Spleen (tissue), 11 donors: ENCODE measurements at regions not wholly inside any gene's neighbourhood (a gene's known extent, or its start where the extent isn't known, plus 50 kb on each side); places are given as distances from the start of the nearest gene placed in this dataset.

ENCODE experiments used
- DNase-seq: peaks from one replicate; pipeline ENCODE4 v3.0.0-alpha.2; 2020
- H3K27ac ChIP-seq, 8 donors: fragments of 200-600 bp; sonication (generic) in 7 of 8; 1 replicate in 4 of 8; 2 replicates in 4 of 8; pipeline versions ENCODE4 v1.5.0 to v1.8.0; 2016 to 2021; ENCODE audit warnings: inconsistent platforms in 4 of 8, mild to moderate bottlenecking in 4 of 8, moderate library complexity in 1 of 8
- H3K27me3 ChIP-seq, 7 donors: fragments of 200-600 bp; sonication (generic) in 6 of 7; replicated peaks in 1 of 7; 1 replicate in 4 of 7; 2 replicates in 3 of 7; pipeline versions ENCODE4 v1.5.0 to v1.8.0; 2016 to 2021; ENCODE audit warnings: inconsistent platforms in 3 of 7, mild to moderate bottlenecking in 1 of 7
- H3K36me3 ChIP-seq, 6 donors: fragments of 200-600 bp; sonication (generic) in 5 of 6; 1 replicate in 4 of 6; 2 replicates in 2 of 6; pipeline versions ENCODE4 v1.5.0 to v1.8.0; 2016 to 2021; ENCODE audit warnings: inconsistent platforms in 2 of 6
- H3K4me1 ChIP-seq, 6 donors: fragments of 200-600 bp; sonication (generic) in 5 of 6; 1 replicate in 3 of 6; 2 replicates in 3 of 6; pipeline versions ENCODE4 v1.5.0 to v1.8.0; 2016 to 2021; ENCODE audit warnings: inconsistent platforms in 3 of 6
- H3K4me3 ChIP-seq, 8 donors: fragments of 200-600 bp; sonication (generic) in 7 of 8; 1 replicate in 4 of 8; 2 replicates in 4 of 8; pipeline versions ENCODE4 v1.5.0 to v1.8.0; 2016 to 2021; ENCODE audit warnings: inconsistent platforms in 4 of 8, mild to moderate bottlenecking in 4 of 8, moderate library complexity in 2 of 8
- H3K9me3 ChIP-seq, 8 donors: fragments of 200-600 bp; sonication (generic) in 7 of 8; 1 replicate in 4 of 8; 2 replicates in 4 of 8; pipeline versions ENCODE4 v1.5.0 to v1.8.0; 2016 to 2021; ENCODE audit warnings: inconsistent platforms in 4 of 8
- CTCF ChIP-seq, 11 experiments: fragments of 200-600 bp in 7 of 11; fragments of 450-650 bp in 4 of 11; sonication (generic) in 4 of 11; IDR thresholded peaks in 8 of 11; conservative IDR thresholded peaks in 3 of 11; 1 replicate in 7 of 11; 2 replicates in 4 of 11; pipeline versions ENCODE4 v1.4.0 to v1.8.0; 2016 to 2021; ENCODE audit warnings: antibody characterized with exemption in 11 of 11, inconsistent platforms in 4 of 11, mild to moderate bottlenecking in 1 of 11
- POLR2A ChIP-seq, 3 donors: fragments of 450-650 bp; IDR thresholded peaks; one replicate each; pipeline ENCODE4 v1.5.1; 2017; ENCODE audit warnings: antibody characterized with exemption in 3 of 3, mild to moderate bottlenecking in 1 of 3
- POLR2AphosphoS5 ChIP-seq, 3 donors: sonication (generic); formaldehyde crosslinking; IDR thresholded peaks; one replicate each; pipeline ENCODE4 v1.5.1; 2017; ENCODE audit warnings: antibody characterized with exemption in 3 of 3
- WGBS, 5 donors: extraction: QIAGEN DNeasy Blood & Tissue Kit in 3 of 5; methylation state at CpG; one replicate each; pipeline versions ENCODE4 v1.1.5 to v1.1.7; 2013 to 2018; 5-methylcytosine and 5-hydroxymethylcytosine counted together
- intact Hi-C: fragments of 100-400 bp; cut with DNase I; formaldehyde crosslinking; loops from one replicate; pipeline ENCODE4 v1.15.0; 2023; ENCODE audit warnings: low total_unique reads
- donor health status: healthy with polysubstance abuse.
- donor health status: DM: no; HTN: no; CAD: no; lungs with moderate emphysema.
- donor health status: DM: no; HTN: no; CAD: no.
- donor health status: Bipolar disorder and iron deficiency.
- donor health status: healthy.
- donor health status: DM: no; HTN: no; CAD: no.
- donor health status: DM: yes; HTN: yes; CAD: no.

- Histone ChIP-seq H3K4me1 (no peaks in the 10 kb centered on the region), H3K4me3 (no peak overlapping the region), H3K9me3 (peaks cover 5 to 40% (median 31%) of the 10 kb centered on the region in 8 donors), H3K27ac (no peak overlapping the region), H3K36me3 (no peaks in the 10 kb centered on the region), H3K27me3 (no peaks in the 10 kb centered on the region)
- TF ChIP-seq CTCF (IDR thresholded peaks at IDR 0.05 in 8 of 11, conservative IDR thresholded peaks at IDR 0.05 in 3 of 11) (no peak), POLR2AphosphoS5 (IDR thresholded peaks at IDR 0.05) (no peak), POLR2A (IDR thresholded peaks at IDR 0.05) (no peak)
- WGBS, 5 donors: 92 to 96% (median 94%) methylated on average over 3 of the region's 3 CpGs
- no peak for DNase-seq
- intact Hi-C loops: no loop called here
These were observed 359.5 kb upstream of the SPHKAP start for GRCh38 chr2:228540976-228541375.

GRCh38 chr2:228535396-228535795 lies 353.9 kb upstream of the SPHKAP start:
- H3K4me3 ChIP-seq: no peak overlapping the region
- H3K27me3 ChIP-seq: no peaks in the 10 kb centered on the region
- H3K4me1 ChIP-seq: no peaks in the 10 kb centered on the region
- no peak overlapping the region for H3K27ac ChIP-seq
- H3K9me3 ChIP-seq: peaks cover 7 to 88% (median 60%) of the 10 kb centered on the region in 8 donors
- intact Hi-C loops: no loop called here
- TF ChIP-seq POLR2A (IDR thresholded peaks at IDR 0.05) (no peak), POLR2AphosphoS5 (IDR thresholded peaks at IDR 0.05) (no peak), CTCF (IDR thresholded peaks at IDR 0.05 in 8 of 11, conservative IDR thresholded peaks at IDR 0.05 in 3 of 11) (no peak)
- no peak for DNase-seq
- no peaks in the 10 kb centered on the region for H3K36me3 ChIP-seq

- 37 to 73% (median 61%) methylated on average over 1 of the region's 1 CpG for whole genome bisulfite sequencing, 5 donors
- intact Hi-C loops: no loop called here
These were observed 351.7 kb upstream of the SPHKAP start for GRCh38 chr2:228533156-228533555.

GRCh38 chr2:228532233-228532632 lies 350.7 kb upstream of the SPHKAP start:
- Histone ChIP-seq H3K4me1 (no peaks in the 10 kb centered on the region), H3K9me3 (peaks cover 5 to 74% (median 42%) of the 10 kb centered on the region in 8 donors), H3K4me3 (no peak overlapping the region), H3K27me3 (no peaks in the 10 kb centered on the region), H3K36me3 (no peaks in the 10 kb centered on the region), H3K27ac (no peak overlapping the region)
- TF ChIP-seq POLR2A (IDR thresholded peaks at IDR 0.05): no peak
- no peak for TF ChIP-seq CTCF (IDR thresholded peaks at IDR 0.05 in 8 of 11, conservative IDR thresholded peaks at IDR 0.05 in 3 of 11)
- TF ChIP-seq POLR2AphosphoS5 (IDR thresholded peaks at IDR 0.05): no peak
- DNase-seq: no peak
- intact Hi-C loops: no loop called here
- WGBS, 5 donors: 81 to 97% (median 87%) methylated on average over 1 of the region's 1 CpG

More at GRCh38 chr2:228533156-228533555, 351.7 kb upstream of the SPHKAP start:
- no peak overlapping the region for H3K4me3 ChIP-seq
- no peaks in the 10 kb centered on the region for H3K27me3 ChIP-seq
- H3K36me3 ChIP-seq: no peaks in the 10 kb centered on the region
- peaks cover 7 to 83% (median 51%) of the 10 kb centered on the region in 8 donors for H3K9me3 ChIP-seq
- H3K27ac ChIP-seq: no peak overlapping the region
- TF ChIP-seq CTCF (IDR thresholded peaks at IDR 0.05 in 8 of 11, conservative IDR thresholded peaks at IDR 0.05 in 3 of 11) (no peak), POLR2AphosphoS5 (IDR thresholded peaks at IDR 0.05) (no peak), POLR2A (IDR thresholded peaks at IDR 0.05) (no peak)
- no peak for DNase-seq
- H3K4me1 ChIP-seq: no peaks in the 10 kb centered on the region
